Keratinocyte (primary cell): ENCODE measurements at regions not wholly inside any gene's neighbourhood (a gene's known extent, or its start where the extent isn't known, plus 50 kb on each side); places are given as distances from the start of the nearest gene placed in this dataset.

Source experiments
- DNase-seq: peaks from one replicate; pipeline ENCODE4 v3.0.0-alpha.2; 2011; ENCODE audit warnings: low read depth, missing footprints, low spot score
- FAIRE-seq: peaks from 2 replicates; lab custom pipeline; 2011; peaks lifted over from hg19 to GRCh38; lab: Jason Lieb, UNC
- H2AFZ ChIP-seq: 2 replicates; pipeline ENCODE4 v1.6.0; 2012; ENCODE audit warnings: low read length, control low read depth, inconsistent platforms; ENCODE audit not compliant: control insufficient read depth
- H3K27ac ChIP-seq: 2 replicates; pipeline ENCODE4 v1.5.1; 2011; ENCODE audit warnings: low read length; ENCODE audit not compliant: control insufficient read depth, insufficient read depth
- H3K27me3 ChIP-seq: 3 replicates; pipeline ENCODE4 v1.6.0; 2011; ENCODE audit warnings: low read length; ENCODE audit not compliant: control insufficient read depth, insufficient read depth; ENCODE audit errors: extremely low read depth
- H3K36me3 ChIP-seq, 2 experiments: 2 replicates in 1 of 2; 3 replicates in 1 of 2; pipeline ENCODE4 v1.5.1; 2011; ENCODE audit warnings: low read length in 2 of 2, mild to moderate bottlenecking in 1 of 2; ENCODE audit not compliant: control insufficient read depth in 2 of 2, insufficient read depth in 2 of 2; ENCODE audit errors: extremely low read depth in 1 of 2
- H3K4me1 ChIP-seq: 3 replicates; pipeline ENCODE4 v1.5.1; 2011; ENCODE audit warnings: low read length; ENCODE audit not compliant: control insufficient read depth, insufficient read depth; ENCODE audit errors: extremely low read depth
- H3K4me2 ChIP-seq: 3 replicates; pipeline ENCODE4 v1.6.0; 2011; ENCODE audit warnings: low read depth, low read length; ENCODE audit not compliant: control insufficient read depth, insufficient read depth; ENCODE audit errors: extremely low read depth
- H3K4me3 ChIP-seq, 3 experiments: fragments of 200-600 bp in 1 of 3; sonication (generic) in 1 of 3; 2 replicates in 2 of 3; 3 replicates in 1 of 3; pipeline ENCODE4 v1.5.1; 2011 to 2016; ENCODE audit warnings: low read length in 3 of 3, mild to moderate bottlenecking in 3 of 3, control low read depth in 2 of 3, inconsistent platforms in 1 of 3, low read depth in 1 of 3, mixed read lengths in 1 of 3, mixed run types in 1 of 3, moderate library complexity in 1 of 3; ENCODE audit not compliant: control insufficient read depth in 2 of 3, insufficient read depth in 2 of 3; ENCODE audit errors: extremely low read depth in 1 of 3
- H3K79me2 ChIP-seq: 2 replicates; pipeline ENCODE4 v1.6.0; 2012; ENCODE audit warnings: low read length; ENCODE audit not compliant: control insufficient read depth, insufficient read depth
- H3K9ac ChIP-seq: 3 replicates; pipeline ENCODE4 v1.6.0; 2011; ENCODE audit warnings: low read length; ENCODE audit not compliant: control insufficient read depth, insufficient read depth; ENCODE audit errors: extremely low read depth
- H3K9me1 ChIP-seq: 3 replicates; pipeline ENCODE4 v1.6.0; 2011; ENCODE audit warnings: low read length; ENCODE audit not compliant: control insufficient read depth, insufficient read depth; ENCODE audit errors: extremely low read depth
- H3K9me3 ChIP-seq: 2 replicates; pipeline ENCODE4 v1.5.1; 2012; ENCODE audit warnings: low read depth, low read length; ENCODE audit not compliant: control insufficient read depth
- H4K20me1 ChIP-seq: 3 replicates; pipeline ENCODE4 v1.6.0; 2011; ENCODE audit warnings: low read length; ENCODE audit not compliant: control insufficient read depth, insufficient read depth; ENCODE audit errors: extremely low read depth
- EZH2 ChIP-seq: IDR thresholded peaks from one replicate; pipeline ENCODE4 v1.6.1; 2012; ENCODE audit warnings: inconsistent platforms, mild to moderate bottlenecking, low read length, moderate library complexity
- dilution Hi-C: fragments of 300-500 bp; cut with MboI; formaldehyde crosslinking; loops from one replicate; pipeline ENCODE4 v1.7.0; 2020; ENCODE audit warnings: low sequenced_read_pairs; ENCODE audit not compliant: extremely low pct_ligation_motif_present
- TF ChIP-seq, protein P1 (sequence below), 3 experiments: IDR thresholded peaks in 1 of 3; conservative IDR thresholded peaks in 1 of 3; optimal IDR thresholded peaks in 1 of 3; 2 replicates in 2 of 3; 3 replicates in 1 of 3; pipeline versions ENCODE3 to v1.5.1; 2011; ENCODE audit warnings: low read length in 3 of 3, mild to moderate bottlenecking in 3 of 3, moderate library complexity in 2 of 3, control low read depth in 1 of 3, inconsistent platforms in 1 of 3; ENCODE audit not compliant: insufficient read depth in 2 of 3; ENCODE audit errors: extremely low read depth in 1 of 3

DNA sequence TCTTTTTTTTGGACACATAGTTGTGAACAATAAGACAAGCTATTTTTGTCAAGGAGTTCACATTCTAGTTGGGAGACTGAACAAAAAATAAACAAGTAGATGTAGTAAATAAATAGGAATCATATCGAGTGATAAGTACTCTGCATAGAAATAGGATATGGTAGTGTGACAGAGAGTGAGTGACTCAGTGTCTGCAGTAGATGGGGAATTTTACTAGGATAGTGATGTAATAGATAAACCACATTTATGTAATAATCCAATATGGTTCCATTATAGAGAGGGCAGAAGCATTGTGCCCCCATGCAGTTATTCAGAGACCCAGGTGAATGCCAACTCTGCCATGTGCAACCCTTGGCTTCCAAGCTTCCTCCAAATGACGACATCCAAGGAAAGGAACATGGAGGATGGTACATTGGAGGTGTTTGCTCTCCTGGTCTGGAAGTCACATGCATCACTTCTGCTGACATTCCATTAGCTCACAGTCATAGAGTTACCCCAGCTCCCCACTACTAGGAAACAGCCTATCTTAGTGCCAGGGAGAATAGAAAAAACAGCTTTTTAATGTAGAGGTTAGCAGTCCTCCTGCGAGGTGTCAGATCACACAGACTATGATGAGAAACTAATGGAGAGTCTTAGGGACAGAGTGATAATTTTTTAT is 595.4 kb downstream of the NYAP2 start:
- Histone ChIP-seq H3K9me1 (no peaks in the 10 kb centered on the region), H3K36me3 (no peaks in the 10 kb centered on the region), H4K20me1 (no peaks in the 10 kb centered on the region), H3K9me3 (no peaks in the 10 kb centered on the region), H3K79me2 (no peaks in the 10 kb centered on the region), H3K27ac (no peak overlapping the region), H3K4me3 (no peak overlapping the region), H2AFZ (no peak overlapping the region), H3K27me3 (no peaks in the 10 kb centered on the region), H3K4me2 (no peak overlapping the region), H3K4me1 (no peaks in the 10 kb centered on the region), H3K9ac (no peak overlapping the region)
- FAIRE-seq: peak; percentile 13
- dilution Hi-C loops: no loop called here
- no peak for DNase-seq
- TF ChIP-seq EZH2: no peak
- TF ChIP-seq, protein P1, sequence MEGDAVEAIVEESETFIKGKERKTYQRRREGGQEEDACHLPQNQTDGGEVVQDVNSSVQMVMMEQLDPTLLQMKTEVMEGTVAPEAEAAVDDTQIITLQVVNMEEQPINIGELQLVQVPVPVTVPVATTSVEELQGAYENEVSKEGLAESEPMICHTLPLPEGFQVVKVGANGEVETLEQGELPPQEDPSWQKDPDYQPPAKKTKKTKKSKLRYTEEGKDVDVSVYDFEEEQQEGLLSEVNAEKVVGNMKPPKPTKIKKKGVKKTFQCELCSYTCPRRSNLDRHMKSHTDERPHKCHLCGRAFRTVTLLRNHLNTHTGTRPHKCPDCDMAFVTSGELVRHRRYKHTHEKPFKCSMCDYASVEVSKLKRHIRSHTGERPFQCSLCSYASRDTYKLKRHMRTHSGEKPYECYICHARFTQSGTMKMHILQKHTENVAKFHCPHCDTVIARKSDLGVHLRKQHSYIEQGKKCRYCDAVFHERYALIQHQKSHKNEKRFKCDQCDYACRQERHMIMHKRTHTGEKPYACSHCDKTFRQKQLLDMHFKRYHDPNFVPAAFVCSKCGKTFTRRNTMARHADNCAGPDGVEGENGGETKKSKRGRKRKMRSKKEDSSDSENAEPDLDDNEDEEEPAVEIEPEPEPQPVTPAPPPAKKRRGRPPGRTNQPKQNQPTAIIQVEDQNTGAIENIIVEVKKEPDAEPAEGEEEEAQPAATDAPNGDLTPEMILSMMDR (optimal IDR thresholded peaks at IDR 0.05 in 1 of 3, IDR thresholded peaks at IDR 0.05 in 1 of 3, conservative IDR thresholded peaks at IDR 0.05 in 1 of 3; ENCODE audit: extremely low read depth in 1 of 3, insufficient read depth in 2 of 3, low read length in 3 of 3): no peak

DNA sequence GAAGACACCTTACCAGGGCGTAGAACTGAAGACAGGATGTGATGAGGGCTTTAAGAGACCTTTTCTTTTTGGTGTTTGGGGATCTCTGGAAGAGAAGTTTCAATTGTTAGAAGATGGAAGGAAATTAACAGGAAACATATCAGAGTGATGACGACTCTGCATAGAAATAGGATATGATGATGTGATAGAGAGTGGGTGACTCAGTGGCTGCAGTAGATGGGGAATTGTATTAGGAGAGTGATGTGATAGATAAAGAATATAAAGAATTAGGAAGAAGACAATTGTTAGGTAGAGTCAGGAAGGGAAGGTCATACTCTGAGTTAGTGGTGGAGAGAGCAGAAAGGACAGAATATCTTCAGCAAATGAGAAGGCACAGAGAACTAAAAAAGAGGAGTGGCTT is 593.9 kb downstream of the NYAP2 start:
- DNase-seq: no peak
- H3K4me2 ChIP-seq: no peak overlapping the region
- H3K36me3 ChIP-seq: no peaks in the 10 kb centered on the region
- TF ChIP-seq, protein P1 (optimal IDR thresholded peaks at IDR 0.05 in 1 of 3, IDR thresholded peaks at IDR 0.05 in 1 of 3, conservative IDR thresholded peaks at IDR 0.05 in 1 of 3; ENCODE audit: extremely low read depth in 1 of 3, insufficient read depth in 2 of 3, low read length in 3 of 3): no peak
- no peak for TF ChIP-seq EZH2
- no peak overlapping the region for H3K9ac ChIP-seq
- H3K9me1 ChIP-seq: no peaks in the 10 kb centered on the region
- H3K27me3 ChIP-seq: no peaks in the 10 kb centered on the region
- H4K20me1 ChIP-seq: no peaks in the 10 kb centered on the region
- dilution Hi-C loops: no loop called here
- no peaks in the 10 kb centered on the region for H3K79me2 ChIP-seq
- no peaks in the 10 kb centered on the region for H3K9me3 ChIP-seq
- no peak overlapping the region for H3K4me3 ChIP-seq
- H2AFZ ChIP-seq: peak overlapping the region; percentile 25
- no peak for FAIRE-seq
- H3K27ac ChIP-seq: no peak overlapping the region
- H3K4me1 ChIP-seq: no peaks in the 10 kb centered on the region
